Upper lobe of left lung (tissue), 6 donors: ENCODE measurements at regions not wholly inside any gene's neighbourhood (a gene's known extent, or its start where the extent isn't known, plus 50 kb on each side); places are given as distances from the start of the nearest gene placed in this dataset.
"Not testable (repeated sequence)": the region's sequence is repeated elsewhere in the genome, so short reads cannot be mapped to it uniquely, and the experiment has no call there.

Source experiments
- ATAC-seq, 2 donors: fragments of 200-7000 bp; cut with Tn5 transposase; one replicate each; pipeline ENCODE4 v1.9.1; 2022; ENCODE audit warnings: mild to moderate bottlenecking in 2 of 2, moderate library complexity in 2 of 2; ENCODE audit not compliant: low FRiP score in 2 of 2
- DNase-seq, 2 donors: peaks; one replicate each; pipeline ENCODE4 v3.0.0-alpha.2; 2019 to 2020
- H3K27ac ChIP-seq, 4 donors: fragments of 200-600 bp; sonication (generic); one replicate each; pipeline ENCODE4 v1.5.1; 2016 to 2019
- H3K27me3 ChIP-seq, 4 donors: fragments of 200-600 bp; sonication (generic); one replicate each; pipeline ENCODE4 v1.5.1; 2017 to 2019
- H3K36me3 ChIP-seq, 4 donors: fragments of 200-600 bp; sonication (generic); one replicate each; pipeline ENCODE4 v1.5.1; 2016 to 2019
- H3K4me1 ChIP-seq, 4 donors: fragments of 200-600 bp; sonication (generic); one replicate each; pipeline ENCODE4 v1.5.1; 2018 to 2019
- H3K4me3 ChIP-seq, 4 donors: fragments of 200-600 bp; sonication (generic); one replicate each; pipeline ENCODE4 v1.5.1; 2017 to 2019; ENCODE audit warnings: mild to moderate bottlenecking in 2 of 4, moderate library complexity in 1 of 4
- H3K9me3 ChIP-seq, 4 donors: fragments of 200-600 bp; sonication (generic); one replicate each; pipeline ENCODE4 v1.5.1; 2018 to 2019
- CTCF ChIP-seq, 6 experiments: fragments of 450-650 bp in 4 of 6; fragments of 200-600 bp in 2 of 6; sonication (generic) in 2 of 6; IDR thresholded peaks; one replicate each; pipeline ENCODE4 v1.5.1; 2016 to 2019; ENCODE audit warnings: antibody characterized with exemption in 6 of 6
- EP300 ChIP-seq, 4 donors: sonication (generic); formaldehyde crosslinking; IDR thresholded peaks; one replicate each; pipeline ENCODE4 v1.5.1; 2017; ENCODE audit warnings: antibody characterized with exemption in 4 of 4, control low read depth in 2 of 4
- POLR2A ChIP-seq, 4 donors: fragments of 450-650 bp; IDR thresholded peaks; one replicate each; pipeline ENCODE4 v1.5.1; 2016 to 2017; ENCODE audit warnings: antibody characterized with exemption in 4 of 4, mild to moderate bottlenecking in 2 of 4
- POLR2AphosphoS5 ChIP-seq, 2 donors: sonication (generic); formaldehyde crosslinking; IDR thresholded peaks; one replicate each; pipeline ENCODE4 v1.5.1; 2017; ENCODE audit warnings: antibody characterized with exemption in 2 of 2
- WGBS, 2 donors: methylation state at CpG; one replicate each; pipeline ENCODE4 v1.1.5; 2017 to 2018; 5-methylcytosine and 5-hydroxymethylcytosine counted together
- donor health status: DM: no; HTN: no; CAD: no; lungs with moderate emphysema.
- donor health status: DM: no; HTN: yes; CAD: no; lungs with severe emphysema.

DNA sequence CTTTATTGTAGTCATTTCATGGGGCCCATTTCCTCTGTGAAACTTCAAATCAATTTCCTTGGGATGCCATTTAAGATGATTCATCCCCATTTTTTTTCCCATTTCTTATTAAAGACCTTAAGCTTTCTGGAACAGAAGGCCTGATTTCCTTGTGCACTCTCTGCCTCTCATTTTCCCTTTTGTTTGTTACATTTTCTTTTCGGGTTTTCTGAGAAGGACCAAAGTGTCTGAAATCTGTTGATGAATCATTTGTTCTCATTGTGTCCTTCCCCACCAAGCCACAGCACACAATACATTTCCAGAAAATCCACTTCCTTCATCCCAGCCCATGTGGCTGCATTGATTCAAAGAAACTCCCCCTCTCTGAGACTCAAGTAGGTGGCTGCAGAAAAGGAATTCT, 372.4 kb downstream of the SFMBT2 start:
- Histone ChIP-seq H3K27me3 (no peaks in the 10 kb centered on the region), H3K36me3 (no peaks in the 10 kb centered on the region), H3K27ac (no peak overlapping the region), H3K4me3 (no peak overlapping the region), H3K9me3 (no peaks in the 10 kb centered on the region), H3K4me1 (peaks cover 0 to 5% (median 0%) of the 10 kb centered on the region in 4 donors)
- DNase-seq, result no peak
- no peak for ATAC-seq
- TF ChIP-seq POLR2AphosphoS5 (IDR thresholded peaks at IDR 0.05) (no peak), POLR2A (IDR thresholded peaks at IDR 0.05) (no peak), CTCF (IDR thresholded peaks at IDR 0.05) (no peak), EP300 (IDR thresholded peaks at IDR 0.05) (no peak)
- WGBS, 2 donors, result 74 to 86% methylated on average over 1 of the region's 1 CpG

- not testable (repeated sequence) for H3K4me1 ChIP-seq, H3K4me3 ChIP-seq, ATAC-seq, DNase-seq, H3K36me3 ChIP-seq, H3K9me3 ChIP-seq, H3K27ac ChIP-seq, H3K27me3 ChIP-seq
- WGBS, 2 donors, result 57 to 95% methylated on average over 1 to 2 of the region's 2 CpGs
Observed at GRCh38 chr10:7037434-7037833, 373.4 kb downstream of the SFMBT2 start.

DNA sequence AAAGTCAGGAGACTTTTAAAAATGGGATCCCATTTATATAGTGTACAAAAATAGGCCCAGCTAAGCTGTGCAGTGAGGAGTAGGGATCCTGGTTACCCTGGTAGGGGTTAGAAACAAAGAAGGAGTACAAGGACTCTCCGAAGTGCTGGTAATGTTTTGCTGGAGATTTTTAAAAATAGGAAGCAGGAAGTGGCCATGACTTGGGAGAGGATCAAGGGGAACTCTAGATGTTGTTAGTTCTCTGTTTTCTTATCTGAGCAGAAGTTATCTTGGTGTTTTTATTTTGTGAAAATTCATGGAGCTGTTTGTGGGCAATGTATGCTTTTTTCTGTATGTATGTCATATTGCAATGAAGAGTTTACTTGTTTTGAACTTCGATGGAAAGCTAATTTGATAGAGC, 373.9 kb downstream of the SFMBT2 start:
- 59 to 60% methylated on average over 2 of the region's 2 CpGs for WGBS, 2 donors

GRCh38 chr10:7035126-7035761, 375.6 kb downstream of the SFMBT2 start:
- Histone ChIP-seq H3K4me1 (peaks cover 0 to 5% (median 0%) of the 10 kb centered on the region in 4 donors), H3K9me3 (no peaks in the 10 kb centered on the region), H3K4me3 (no peak overlapping the region), H3K36me3 (no peaks in the 10 kb centered on the region), H3K27me3 (no peaks in the 10 kb centered on the region), H3K27ac (no peak overlapping the region)
- whole genome bisulfite sequencing, 2 donors, result 70 to 72% methylated on average over 10 of the region's 10 CpGs
- DNase-seq (no peak), ATAC-seq (no peak)
- TF ChIP-seq CTCF (IDR thresholded peaks at IDR 0.05), result no peak
- TF ChIP-seq POLR2AphosphoS5 (IDR thresholded peaks at IDR 0.05), result no peak
- TF ChIP-seq POLR2A (IDR thresholded peaks at IDR 0.05), result no peak
- no peak for TF ChIP-seq EP300 (IDR thresholded peaks at IDR 0.05)

More for the DNA sequence above, 373.9 kb downstream of the SFMBT2 start:
- no peak for TF ChIP-seq EP300 (IDR thresholded peaks at IDR 0.05)
- no peak overlapping the region for H3K27ac ChIP-seq
- ATAC-seq (no peak), DNase-seq (no peak)
- peaks cover 0 to 5% (median 0%) of the 10 kb centered on the region in 4 donors for H3K4me1 ChIP-seq
- H3K27me3 ChIP-seq, result no peaks in the 10 kb centered on the region
- H3K36me3 ChIP-seq, result no peaks in the 10 kb centered on the region
- no peaks in the 10 kb centered on the region for H3K9me3 ChIP-seq
- no peak overlapping the region for H3K4me3 ChIP-seq

DNA sequence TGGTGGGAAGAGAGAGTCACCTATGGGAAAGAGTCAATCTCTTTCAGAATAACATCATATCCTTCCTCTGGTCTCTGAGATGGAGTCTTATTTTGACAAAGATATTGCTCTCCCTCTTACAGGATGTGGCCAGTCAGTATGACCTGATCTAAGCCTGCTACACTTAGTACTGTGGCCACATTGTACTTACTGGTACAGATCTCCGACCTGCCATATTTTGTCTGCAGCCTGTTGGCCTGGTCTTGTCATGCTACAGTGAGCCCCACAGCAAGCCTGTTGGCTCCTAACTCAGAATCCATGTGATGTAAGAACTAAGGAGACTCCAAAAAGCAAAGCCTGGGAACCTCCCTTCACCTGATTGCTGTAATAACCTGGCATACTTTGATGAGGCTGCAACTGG, 377.8 kb downstream of the SFMBT2 start:
- H3K4me3 ChIP-seq, result no peak overlapping the region
- no peaks in the 10 kb centered on the region for H3K9me3 ChIP-seq
- TF ChIP-seq POLR2AphosphoS5 (IDR thresholded peaks at IDR 0.05) (no peak), EP300 (IDR thresholded peaks at IDR 0.05) (no peak), POLR2A (IDR thresholded peaks at IDR 0.05) (no peak), CTCF (IDR thresholded peaks at IDR 0.05) (no peak)
- no peak for DNase-seq
- peak in 1 of 2 donors; percentile 43 for ATAC-seq
- H3K36me3 ChIP-seq, result no peaks in the 10 kb centered on the region
- peaks cover 0 to 5% (median 1%) of the 10 kb centered on the region in 4 donors for H3K4me1 ChIP-seq
- no peaks in the 10 kb centered on the region for H3K27me3 ChIP-seq
- 43 to 86% methylated on average over 1 of the region's 1 CpG for WGBS, 2 donors
- H3K27ac ChIP-seq, result no peak overlapping the region

DNA sequence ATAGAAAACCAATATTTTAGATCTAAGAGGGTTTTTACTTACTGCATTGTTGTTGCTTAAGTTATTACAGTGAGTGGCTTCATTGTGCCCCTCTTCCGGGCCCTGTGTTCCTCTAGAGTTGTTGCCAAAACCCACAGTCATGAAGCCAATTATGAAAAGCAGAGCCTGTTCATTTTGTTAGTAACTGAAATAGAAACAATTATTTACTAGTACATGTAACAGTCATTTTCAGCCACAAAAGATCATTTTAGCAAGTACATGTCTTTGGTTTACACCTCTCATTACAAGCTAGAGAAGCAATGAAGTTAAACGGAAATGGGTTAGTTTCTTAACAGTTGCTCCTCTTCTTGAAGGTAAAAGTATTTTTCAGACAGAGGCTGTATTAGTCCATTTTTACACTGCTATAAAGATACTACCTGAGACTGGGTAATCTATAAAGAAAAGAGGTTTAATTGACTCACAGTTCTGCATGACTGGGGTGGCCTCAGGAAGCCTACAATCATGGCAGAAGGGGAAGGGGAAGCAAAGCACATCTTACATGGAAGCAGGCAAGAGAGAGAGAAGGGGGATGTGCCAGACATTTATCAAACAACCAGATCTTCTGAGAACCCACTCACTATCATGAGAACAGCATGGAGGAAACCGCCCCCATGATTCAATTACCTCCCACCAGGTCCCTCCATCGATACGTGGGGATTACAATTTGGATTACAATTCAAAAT, 380.5 kb downstream of the SFMBT2 start:
- H3K27ac ChIP-seq, result no peak overlapping the region

More for the DNA sequence above, 380.5 kb downstream of the SFMBT2 start:
- DNase-seq (no peak), ATAC-seq (no peak)
- H3K36me3 ChIP-seq, result no peaks in the 10 kb centered on the region
- no peaks in the 10 kb centered on the region for H3K27me3 ChIP-seq
- no peak for TF ChIP-seq EP300 (IDR thresholded peaks at IDR 0.05)
- peaks cover 0 to 2% (median 0%) of the 10 kb centered on the region in 4 donors for H3K4me1 ChIP-seq
- H3K4me3 ChIP-seq, result no peak overlapping the region
- no peaks in the 10 kb centered on the region for H3K9me3 ChIP-seq
- WGBS, 2 donors, result 77 to 87% methylated on average over 5 of the region's 5 CpGs
